HG02623 (cell line): ENCODE measurements at regions not wholly inside any gene's neighbourhood (a gene's known extent, or its start where the extent isn't known, plus 50 kb on each side); places are given as distances from the start of the nearest gene placed in this dataset.

Source experiments
- ATAC-seq: cut with Tn5 transposase; IDR thresholded peaks from one replicate; pipeline ENCODE4 v1.9.1; 2021; ENCODE audit warnings: moderate library complexity; ENCODE audit not compliant: unreplicated experiment

- ATAC-seq, result no peak
These were observed 233.0 kb upstream of the KCNMB2 start for GRCh38 chr3:178302966-178303930.

DNA sequence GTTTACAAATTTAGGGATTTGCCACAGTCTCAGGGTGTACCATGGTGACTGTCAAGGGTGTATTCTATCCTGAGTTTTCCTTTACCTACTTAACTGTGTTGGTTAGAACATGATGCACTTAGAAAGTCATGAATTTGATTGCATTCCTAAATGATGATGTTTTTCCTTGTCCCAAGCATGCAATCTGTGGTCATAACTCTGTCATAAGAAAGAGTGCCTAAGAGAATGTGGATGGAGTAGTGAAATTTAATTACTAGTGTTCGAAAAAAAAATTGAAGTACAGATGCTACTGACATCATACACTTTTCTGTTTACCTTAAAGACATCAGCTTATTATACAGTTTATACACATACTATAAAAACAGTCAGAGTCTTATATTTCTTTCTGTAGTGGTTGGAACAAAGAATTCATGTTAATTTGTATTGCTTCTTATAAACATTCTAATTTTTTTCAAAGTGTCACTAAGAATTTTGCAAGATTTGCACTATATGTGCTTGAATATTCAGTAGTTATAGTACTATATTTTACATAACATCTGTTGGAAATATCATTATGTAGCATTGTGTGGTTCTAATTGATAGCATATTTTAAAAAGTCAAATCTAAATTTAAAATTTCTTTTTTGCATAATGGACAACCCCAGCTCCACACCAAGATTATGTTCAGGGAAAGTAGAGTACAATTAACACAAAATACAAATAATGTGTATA is 231.3 kb upstream of the KCNMB2 start:
- ATAC-seq, result no peak

GRCh38 chr3:178306432-178307115 is 229.7 kb upstream of the KCNMB2 start:
- ATAC-seq, result no peak

DNA sequence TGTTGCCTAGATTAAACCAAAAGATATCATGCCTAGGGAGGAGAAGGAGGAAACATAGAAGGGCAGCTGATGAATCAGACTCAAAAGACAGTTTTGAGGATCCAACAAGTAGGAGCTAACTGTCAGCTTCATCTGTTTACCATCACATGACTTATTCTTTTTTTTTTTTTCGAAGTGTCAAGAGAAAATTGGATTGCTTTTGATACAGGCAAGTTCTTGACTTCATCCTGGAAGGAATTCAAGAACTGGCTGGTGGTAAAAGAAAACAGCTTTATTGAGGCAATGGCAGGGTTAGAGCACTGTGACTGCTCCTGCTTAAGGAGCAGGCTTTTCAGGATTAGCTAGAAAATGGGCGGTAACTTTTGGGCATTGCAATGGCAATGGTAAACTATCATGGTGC is 227.5 kb upstream of the KCNMB2 start:
- no peak for ATAC-seq

DNA sequence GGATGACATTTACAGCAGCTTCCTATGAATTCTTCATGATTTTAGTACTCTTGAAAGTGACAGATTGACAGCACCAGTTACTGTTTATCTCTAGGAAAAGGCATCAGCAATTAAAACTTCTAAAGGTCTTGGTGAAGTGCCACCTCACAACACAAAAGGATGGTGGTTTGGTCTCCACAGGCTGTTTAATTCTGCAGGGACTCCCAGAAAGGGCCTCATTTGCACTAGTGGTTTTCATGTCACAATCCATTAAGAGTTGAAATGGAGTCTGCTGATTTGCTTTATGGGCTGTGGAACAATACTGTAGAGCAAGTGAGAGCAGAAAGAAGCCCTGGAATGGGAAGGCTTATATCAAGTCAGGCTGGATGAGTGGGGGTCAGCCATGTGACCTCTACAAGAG is 225.3 kb upstream of the KCNMB2 start:
- ATAC-seq, result no peak

DNA sequence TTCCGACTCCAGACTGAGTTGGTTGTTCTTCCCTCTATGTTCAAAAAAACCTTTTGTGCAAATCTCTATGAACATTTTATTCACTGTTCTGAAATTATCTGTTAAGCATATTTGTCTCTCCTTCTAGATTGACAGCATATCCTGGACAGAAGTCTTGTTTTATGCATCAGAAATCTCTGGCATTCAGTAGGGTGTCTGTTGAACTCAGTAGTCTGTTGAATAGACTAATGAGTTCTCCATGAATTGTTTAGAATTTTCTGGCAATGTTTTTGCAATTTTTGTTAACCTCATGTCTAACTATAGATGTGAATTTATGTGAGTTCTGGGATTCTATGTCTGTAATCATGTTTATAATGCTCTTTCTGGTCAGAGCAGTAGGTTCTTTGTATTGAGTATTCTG is 222.5 kb upstream of the KCNMB2 start:
- ATAC-seq, result no peak

DNA sequence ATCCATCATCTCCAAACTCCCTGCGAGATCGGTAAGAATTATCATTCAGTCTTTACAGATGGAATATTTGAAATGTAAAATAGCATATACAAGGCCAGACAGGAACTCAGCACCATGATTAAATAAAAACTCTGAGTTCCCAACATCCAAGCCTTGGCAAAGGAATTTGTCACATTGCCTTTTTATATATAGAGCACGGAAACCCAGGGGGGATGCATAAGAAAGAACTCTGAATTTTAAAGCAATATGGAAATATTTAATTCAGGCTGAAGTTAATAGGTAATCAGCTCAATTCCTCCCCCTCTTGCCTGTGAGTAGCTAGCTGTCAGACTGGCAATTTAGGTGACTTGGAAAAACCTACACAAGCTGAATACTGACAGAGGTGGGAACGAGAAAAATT is 217.9 kb upstream of the KCNMB2 start:
- ATAC-seq, result no peak

DNA sequence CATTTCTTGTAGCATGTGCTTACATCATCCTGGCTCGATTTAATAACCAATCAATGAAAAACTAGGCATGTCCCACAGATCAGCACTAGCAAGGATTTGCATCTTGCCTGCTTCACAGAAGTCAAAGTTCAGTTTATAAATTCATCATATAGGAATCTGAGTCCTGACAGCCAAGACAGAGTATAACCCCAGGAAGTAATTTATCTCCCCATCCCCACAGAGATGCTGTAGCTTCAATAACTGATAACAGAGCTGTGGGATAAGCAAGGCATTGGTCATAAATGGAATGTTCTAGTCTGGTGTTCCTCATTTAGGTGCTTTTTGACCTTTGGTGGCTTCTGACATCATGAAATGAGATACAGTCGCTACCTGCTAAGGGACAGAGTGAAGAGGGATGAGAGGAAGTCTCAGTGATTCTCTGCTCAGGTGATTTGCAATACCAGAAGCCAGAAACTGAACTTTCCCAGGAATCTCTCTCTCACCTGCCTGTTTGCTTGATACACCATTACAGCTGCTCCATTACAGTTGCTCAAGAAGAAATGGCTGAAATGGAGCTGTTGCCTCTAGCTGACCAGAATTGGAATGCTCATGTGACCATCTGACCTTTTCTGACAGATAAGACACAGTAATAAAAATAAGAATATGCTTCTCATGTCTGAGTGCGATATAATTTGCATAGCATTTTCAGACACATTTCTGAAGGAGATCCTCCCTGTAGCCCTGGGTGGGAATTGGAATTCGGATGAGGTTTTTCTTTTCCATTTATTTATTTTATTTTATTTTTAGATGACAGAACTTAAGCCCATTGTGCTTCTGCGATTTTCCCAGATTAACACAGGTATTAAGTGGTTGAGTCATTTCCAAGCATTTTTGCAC is 217.1 kb upstream of the KCNMB2 start:
- no peak for ATAC-seq

DNA sequence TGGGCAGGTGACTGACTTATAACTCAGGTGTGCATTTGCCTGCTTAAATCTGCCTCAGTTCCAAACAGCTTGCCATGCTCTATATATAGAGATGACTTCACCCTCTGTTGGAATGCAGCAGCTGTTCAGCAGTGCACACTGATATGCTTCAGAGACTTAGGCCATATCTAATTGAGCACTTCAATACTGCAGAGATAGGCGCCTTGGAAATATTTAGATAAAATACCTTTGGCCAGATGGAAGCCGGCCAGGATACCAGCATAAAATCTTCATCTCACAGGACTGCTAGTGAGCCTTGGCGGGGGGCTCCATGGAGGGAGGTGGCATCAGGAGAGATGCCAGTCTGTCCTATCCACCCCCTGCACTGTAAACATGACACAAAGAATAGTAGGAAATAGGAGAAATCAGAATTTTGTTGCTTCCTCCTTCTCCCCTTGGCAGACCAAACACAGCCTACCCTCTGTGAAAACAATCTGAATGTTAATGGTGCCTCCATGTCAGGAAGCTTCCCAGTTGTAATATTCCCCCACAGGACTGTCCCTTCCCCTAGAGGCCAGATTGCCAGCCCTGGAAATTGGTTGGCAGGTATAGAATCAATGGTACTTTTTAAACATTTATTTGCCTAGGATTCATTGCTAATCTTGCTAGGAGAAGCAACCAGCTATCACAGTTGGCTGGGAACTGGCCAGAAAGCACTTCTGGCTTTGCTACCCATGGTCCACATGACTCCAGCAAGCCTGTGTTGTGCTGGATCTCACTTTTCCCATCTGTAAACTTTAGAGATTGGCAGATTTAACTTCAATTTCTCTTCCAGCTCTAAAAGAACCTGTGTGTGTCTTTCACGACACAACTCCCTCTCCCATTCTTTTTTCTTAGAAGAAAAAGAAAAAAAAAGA is 215.5 kb upstream of the KCNMB2 start:
- no peak for ATAC-seq

GRCh38 chr3:178324356-178324755 is 211.9 kb upstream of the KCNMB2 start:
- no peak for ATAC-seq

DNA sequence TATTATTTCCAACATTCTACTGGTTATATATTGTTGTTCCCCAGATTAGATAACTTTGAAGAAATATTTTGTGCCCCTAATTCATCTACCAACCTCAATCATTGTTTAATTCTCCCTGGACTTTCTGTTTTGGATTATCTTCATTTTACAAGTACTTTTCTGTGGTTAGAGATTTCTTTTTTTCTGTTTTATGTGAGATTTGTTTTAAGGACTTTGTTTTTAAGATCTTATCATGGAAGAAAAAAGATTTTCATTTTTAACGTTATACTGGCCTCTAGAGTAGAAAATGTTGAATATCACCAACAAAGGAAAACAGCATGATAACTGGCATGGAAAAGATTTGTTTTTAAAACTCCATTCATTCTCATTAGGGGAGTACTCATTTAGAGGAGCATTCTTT is 210.9 kb upstream of the KCNMB2 start:
- ATAC-seq, result no peak

GRCh38 chr3:178329936-178330335 is 206.3 kb upstream of the KCNMB2 start:
- ATAC-seq, result no peak

GRCh38 chr3:178334239-178334638 is 202.0 kb upstream of the KCNMB2 start:
- no peak for ATAC-seq

- ATAC-seq, result no peak
These were observed 199.9 kb upstream of the KCNMB2 start for GRCh38 chr3:178336336-178336735.

DNA sequence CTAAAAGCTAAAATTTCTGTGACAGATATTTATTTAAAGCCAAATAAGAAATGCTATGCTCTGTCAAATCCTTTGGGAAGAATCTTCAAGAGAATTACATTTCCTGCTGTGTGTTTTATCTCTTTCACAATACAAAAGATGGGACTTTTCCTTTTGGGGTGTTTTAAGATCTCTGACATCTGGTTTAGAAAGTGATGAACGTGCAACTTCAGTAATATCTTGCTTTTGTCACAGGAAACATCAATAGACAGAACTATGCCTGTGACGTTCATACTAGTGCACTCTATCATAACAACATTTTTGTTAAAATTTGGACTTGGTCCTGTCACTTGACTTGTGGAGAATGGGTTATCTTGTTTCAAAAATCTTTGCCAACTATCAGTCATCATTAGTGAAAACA is 195.7 kb upstream of the KCNMB2 start:
- no peak for ATAC-seq

DNA sequence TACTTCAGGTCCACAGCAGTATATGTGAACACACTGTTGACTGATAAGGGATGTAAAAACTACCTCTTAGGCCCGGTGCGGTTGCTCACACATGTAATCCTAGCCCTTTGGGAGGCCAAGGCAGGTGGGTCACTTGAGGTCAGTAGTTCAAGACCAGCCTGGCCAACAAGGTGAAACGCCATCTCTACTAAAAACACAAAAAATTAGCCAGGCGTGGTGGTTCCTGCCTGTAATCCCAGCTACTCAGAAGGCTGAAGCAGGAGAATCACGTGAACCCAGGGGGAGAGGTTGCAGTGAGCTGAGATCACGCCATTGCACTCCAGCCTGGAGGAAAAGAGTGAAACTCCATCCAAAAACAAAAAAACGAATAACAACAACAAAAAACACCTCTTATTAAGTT is 194.6 kb upstream of the KCNMB2 start:
- no peak for ATAC-seq

- no peak for ATAC-seq
These were observed 194.1 kb upstream of the KCNMB2 start for GRCh38 chr3:178342111-178342510.

DNA sequence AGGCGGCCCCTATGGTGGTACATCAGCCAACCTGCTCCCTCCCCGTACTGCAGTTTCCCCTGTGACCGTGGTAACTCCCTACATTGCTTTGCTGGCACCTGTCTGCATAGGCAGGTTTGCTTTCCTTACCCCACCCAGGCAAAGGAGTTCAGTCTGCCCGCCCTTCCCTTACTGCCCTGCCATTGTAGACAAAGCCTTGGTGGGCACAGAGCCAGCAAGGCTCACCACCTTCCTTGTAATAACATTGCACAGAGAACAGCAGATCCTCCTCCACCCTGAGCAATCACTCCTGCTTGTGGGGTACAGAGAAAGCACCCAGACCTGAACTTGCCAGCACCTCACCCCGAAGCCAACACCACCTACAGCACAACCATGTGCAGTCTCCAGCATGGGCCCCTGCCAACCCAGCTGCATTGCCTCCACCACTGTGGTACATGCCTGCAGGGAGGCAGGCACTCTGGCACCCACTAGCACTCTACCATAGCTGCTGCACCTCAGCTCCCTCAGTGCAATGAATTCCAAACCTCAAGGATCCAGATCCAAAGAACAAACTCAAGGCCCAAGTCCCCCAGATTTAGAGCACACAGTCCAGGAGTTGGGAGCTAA is 192.7 kb upstream of the KCNMB2 start:
- ATAC-seq, result no peak

- no peak for ATAC-seq
These were observed 190.3 kb upstream of the KCNMB2 start for GRCh38 chr3:178345944-178346343.
